Stimulated activated CD8-positive, alpha-beta memory T cell treated with anti-CD3 and anti-CD28 coated beads, Interleukin-7, amount 100 ng/mL, for 24 hours (primary cell): ENCODE measurements at regions not wholly inside any gene's neighbourhood (a gene's known extent, or its start where the extent isn't known, plus 50 kb on each side); places are given as distances from the start of the nearest gene placed in this dataset.
"Not testable (repeated sequence)": the region's sequence is repeated elsewhere in the genome, so short reads cannot be mapped to it uniquely, and the experiment has no call there.

Source experiments
- DNase-seq: peaks from one replicate; pipeline ENCODE4 v3.0.0-alpha.2; 2020; ENCODE audit warnings: low read depth

DNA sequence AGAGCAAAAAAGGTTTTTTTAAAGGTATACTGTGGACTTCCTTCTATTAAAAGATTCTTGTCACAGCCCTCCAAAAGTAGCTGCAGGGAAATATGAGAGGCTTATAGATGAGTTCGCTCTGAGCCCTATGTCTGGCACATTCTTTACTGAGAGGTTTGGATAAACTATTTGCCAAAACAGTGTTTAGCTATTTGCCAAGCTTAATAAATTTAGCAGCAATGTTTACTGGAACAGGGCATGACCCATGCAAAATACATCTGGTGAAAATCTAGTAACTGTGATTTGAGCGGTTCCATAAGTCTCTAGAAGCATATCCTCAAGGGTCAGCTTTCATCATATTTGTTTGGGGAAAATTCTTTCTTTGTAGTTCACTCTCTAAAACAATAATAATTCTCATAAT lies 1696.7 kb upstream of the PIK3C3 start:
- no peak for DNase-seq

GRCh38 chr18:40250236-40250635 lies 1704.8 kb upstream of the PIK3C3 start:
- DNase-seq = no peak

- DNase-seq = no peak
Observed at GRCh38 chr18:40249390-40250080, 1705.5 kb upstream of the PIK3C3 start.

- not testable (repeated sequence) for DNase-seq
Observed at GRCh38 chr18:40245612-40246011, 1709.4 kb upstream of the PIK3C3 start.

GRCh38 chr18:40243607-40244006 lies 1711.4 kb upstream of the PIK3C3 start:
- no peak for DNase-seq

GRCh38 chr18:40235836-40236235 lies 1719.2 kb upstream of the PIK3C3 start:
- DNase-seq = no peak

DNA sequence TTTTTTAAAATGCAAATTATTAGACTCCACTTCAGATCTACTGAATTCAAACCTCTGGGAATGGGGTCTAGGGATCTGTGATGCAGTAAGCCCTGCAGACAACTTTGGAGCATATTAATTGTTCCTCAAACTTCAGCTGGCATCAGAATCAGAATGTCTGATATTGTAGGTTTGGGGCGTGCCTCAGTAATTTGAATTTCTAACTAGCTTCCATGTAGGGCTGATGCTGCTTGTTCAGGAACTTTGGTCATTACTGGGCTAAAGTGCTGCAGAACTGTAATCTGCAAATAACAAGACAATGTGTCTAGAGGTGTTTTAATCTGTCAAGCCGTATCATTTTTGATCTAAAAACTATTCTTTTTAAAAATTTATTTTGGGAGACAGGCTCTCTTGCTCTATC lies 1719.7 kb upstream of the PIK3C3 start:
- DNase-seq = no peak

DNA sequence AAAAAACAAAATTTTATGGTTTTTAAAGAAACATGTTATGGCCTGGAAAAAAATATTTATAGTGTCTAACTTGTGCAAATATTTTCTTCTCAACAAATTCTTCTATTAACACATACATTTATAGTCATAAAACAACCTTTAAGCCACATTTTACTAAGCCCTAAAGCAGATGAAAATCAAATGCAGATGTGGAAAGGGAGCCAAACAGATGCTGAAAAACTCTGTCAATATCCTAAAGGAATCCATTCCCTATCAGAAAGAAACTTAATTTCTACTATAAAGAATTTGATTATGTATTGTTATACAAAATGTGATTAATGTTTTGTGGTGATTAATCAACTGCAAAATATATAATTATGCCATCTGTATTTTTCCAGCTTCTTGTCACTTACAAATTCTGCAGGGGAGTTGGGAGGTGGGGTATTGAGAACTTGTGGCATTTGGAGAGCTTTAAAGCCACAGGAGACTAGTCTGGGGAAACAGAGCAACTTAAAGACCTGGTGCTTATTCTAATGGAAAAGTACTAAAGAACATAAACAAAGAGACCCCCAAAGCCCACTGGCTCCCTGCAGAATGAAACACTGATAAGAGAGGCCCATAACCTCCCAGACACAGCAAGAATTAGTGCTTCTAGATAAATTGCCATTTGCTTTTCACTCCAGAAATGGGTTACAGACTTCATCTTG lies 1721.0 kb upstream of the PIK3C3 start:
- DNase-seq = no peak

- no peak for DNase-seq
Observed at GRCh38 chr18:40222776-40223175, 1732.3 kb upstream of the PIK3C3 start.

- DNase-seq = no peak
Observed at GRCh38 chr18:40216856-40217255, 1738.2 kb upstream of the PIK3C3 start.

- DNase-seq = no peak
Observed at GRCh38 chr18:40215979-40216378, 1739.1 kb upstream of the PIK3C3 start.

DNA sequence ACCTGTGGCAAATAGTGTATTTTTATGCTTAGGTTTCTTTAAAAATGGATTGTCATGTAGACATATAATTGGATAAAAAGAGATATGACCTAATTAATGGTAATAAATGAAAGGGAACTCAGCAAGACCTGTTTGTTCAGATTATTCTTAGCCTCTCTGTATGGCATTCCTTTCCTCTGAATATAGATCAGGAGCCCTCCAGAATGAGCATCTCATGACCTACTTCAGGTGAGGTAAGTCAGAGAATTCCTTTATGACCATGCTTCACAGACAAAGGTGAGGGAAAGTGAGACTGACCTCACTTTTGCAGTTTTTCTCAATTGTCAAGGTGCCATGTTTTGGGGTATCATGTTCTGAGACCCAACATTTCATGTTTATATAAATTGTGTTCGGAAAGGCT lies 1744.3 kb upstream of the PIK3C3 start:
- DNase-seq = no peak

GRCh38 chr18:40208958-40209357 lies 1746.1 kb upstream of the PIK3C3 start:
- no peak for DNase-seq

DNA sequence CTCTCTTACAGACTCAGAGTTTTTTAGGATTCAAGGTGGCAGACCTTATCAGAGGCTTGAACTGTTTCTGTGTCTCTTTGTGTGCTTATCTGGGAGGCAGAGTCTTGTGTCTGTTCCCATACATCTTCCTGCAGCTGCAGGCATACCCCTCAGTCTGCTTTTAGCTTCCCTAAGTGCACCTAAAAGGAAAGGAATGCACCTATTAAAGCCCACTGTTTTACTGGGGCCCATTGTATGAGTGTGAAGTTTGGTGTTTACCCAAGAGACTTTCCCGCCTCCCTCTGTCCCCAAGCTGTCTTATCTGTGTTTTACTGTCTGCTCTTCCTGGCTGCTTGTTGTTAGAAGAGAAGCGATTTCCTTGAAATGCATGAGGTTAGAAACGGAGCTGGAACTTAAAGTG lies 1757.3 kb upstream of the PIK3C3 start:
- DNase-seq = no peak

GRCh38 chr18:40186677-40187076 lies 1768.4 kb upstream of the PIK3C3 start:
- DNase-seq = no peak

- no peak for DNase-seq
Observed at GRCh38 chr18:40179729-40180461, 1775.1 kb upstream of the PIK3C3 start.

DNA sequence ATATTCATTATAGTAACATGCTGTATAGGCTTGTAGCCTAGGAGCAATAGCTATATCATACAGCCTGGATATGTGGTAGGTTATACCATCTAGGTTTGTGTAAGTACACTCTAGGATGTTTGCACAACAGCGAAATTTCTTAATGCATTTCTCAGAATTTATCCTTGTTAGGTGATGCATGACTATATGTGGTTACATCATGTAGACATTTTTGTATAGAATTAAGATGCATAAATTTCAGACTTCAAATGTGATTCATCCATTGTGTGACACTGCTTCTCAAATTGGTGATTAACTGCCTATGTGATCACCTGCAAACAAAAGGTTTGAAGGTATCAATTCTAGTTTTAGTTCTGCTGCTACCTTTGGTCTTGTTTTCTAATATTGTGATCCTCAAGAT lies 1787.0 kb upstream of the PIK3C3 start:
- no peak for DNase-seq

GRCh38 chr18:40163254-40163653 lies 1791.8 kb upstream of the PIK3C3 start:
- no peak for DNase-seq

DNA sequence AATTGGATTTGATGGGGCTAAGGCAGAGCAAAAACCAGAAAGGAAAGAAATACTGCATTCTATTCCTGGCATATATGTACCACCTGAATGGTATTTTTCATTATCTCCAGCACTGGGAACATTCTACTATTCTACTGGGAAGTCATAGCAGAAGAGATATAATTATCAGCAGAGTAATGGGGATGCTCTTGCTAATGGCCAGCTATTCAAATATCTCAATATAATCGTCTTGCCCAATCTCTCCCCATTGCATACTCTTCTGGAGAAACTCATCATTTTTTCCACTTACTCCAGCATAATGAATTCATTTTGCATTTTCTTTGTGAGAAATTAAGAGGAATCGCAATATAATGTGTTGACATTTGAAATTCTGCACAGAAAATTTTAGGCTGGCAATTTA lies 1794.7 kb upstream of the PIK3C3 start:
- DNase-seq = no peak

- no peak for DNase-seq
Observed at GRCh38 chr18:40159141-40160017, 1795.7 kb upstream of the PIK3C3 start.

DNA sequence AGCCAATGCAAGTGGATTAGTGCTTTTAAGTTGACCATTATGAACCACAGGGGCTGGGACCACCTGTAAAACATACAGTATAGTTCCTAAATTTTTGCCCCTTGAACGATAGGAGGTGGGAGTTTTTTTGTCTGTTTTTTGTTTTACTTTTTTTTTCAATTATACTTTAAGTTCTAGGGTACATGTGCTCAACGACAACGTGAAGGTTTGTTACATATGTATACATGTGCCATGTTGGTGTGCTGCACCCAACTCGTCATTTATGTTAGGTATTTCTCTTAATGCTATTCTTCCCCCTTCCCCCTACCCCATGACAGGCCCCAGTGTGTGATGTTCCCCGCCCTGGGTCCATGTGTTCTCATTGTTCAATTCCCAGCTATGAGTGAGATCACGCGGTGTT lies 1797.9 kb upstream of the PIK3C3 start:
- DNase-seq = no peak

DNA sequence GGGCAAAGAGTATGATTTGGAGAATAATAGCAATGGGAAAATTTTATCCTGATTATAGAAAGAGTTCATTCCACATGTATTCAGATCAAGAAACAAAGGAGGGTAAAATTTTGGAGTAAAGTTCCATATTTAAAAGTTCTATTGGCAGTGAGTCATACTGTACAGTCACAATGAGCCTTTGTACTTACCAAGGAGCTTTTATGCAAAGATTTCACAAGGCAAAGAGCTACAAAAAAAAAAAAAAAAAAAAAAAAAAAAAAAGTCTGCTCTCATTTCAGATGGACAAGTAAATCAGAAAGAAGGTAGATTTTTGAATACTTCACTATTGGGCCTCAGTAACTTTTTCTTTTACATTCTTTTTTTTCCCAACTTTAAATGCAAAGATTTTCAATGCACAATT lies 1802.2 kb upstream of the PIK3C3 start:
- no peak for DNase-seq
